NK-92 treated with Interleukin-12 subunit alpha and Interleukin-12 subunit beta, amount 100 ng/mL, for 24 hours (cell line): ENCODE measurements at regions not wholly inside any gene's neighbourhood (a gene's known extent, or its start where the extent isn't known, plus 50 kb on each side); places are given as distances from the start of the nearest gene placed in this dataset.
A peak's percentile ranks its signal among the peaks of the same experiment; 100 is the strongest.
"Not testable (repeated sequence)": the region's sequence is repeated elsewhere in the genome, so short reads cannot be mapped to it uniquely, and the experiment has no call there.

Source experiments
- DNase-seq: peaks from one replicate; lab custom pipeline; 2025; lab: John Stamatoyannopoulos, UW

DNA sequence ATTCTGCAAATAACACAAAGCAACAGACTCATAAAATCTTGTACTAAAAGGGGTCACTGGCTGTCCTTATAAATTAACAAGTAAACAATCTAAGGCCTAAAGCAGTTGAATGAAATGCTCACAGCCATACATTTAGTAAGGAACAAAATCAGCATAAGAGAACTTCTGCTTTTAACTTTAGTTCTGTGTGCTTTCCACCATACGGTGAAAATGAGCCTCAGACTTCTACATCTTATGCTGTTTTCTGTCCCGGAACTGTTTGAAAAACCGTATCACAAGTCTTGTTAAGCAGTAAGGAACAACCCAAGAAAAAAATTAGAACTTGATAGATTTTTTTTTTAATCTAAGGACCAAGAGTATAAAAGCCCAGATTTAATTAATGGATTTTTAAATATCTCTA lies 549.1 kb upstream of the MIR17HG start:
- DNase-seq, result no peak

DNA sequence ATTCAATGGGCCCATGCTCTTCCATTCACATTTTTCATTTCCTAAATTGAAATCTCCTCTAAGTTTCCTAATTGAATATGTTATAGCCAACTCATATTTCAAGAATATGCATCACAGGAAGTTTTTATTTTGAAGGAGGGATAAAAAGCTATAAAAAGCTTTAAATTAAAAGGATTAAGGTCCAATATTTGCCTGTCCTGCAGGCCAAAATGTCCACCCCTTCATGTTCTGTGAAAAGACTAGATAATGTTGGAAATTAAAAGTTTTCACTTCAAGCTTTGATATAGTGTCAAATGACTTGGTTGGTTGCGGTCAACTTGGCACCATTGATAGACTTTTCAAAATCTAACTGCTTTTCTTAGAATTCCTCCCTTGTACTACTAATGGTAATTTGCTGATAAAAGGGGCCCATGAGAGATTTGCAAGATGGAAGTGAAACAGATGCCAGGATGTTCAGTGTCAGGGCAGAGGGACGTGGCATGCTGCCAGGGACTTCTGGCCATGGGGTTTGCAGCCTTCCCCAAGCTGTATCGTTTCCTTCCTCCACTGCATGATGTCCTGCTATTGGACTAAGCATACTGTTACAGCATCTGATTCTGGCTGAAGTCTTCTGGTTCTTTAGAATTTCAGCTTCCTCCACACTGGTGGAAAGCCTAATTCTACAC lies 547.3 kb upstream of the MIR17HG start:
- no peak for DNase-seq

DNA sequence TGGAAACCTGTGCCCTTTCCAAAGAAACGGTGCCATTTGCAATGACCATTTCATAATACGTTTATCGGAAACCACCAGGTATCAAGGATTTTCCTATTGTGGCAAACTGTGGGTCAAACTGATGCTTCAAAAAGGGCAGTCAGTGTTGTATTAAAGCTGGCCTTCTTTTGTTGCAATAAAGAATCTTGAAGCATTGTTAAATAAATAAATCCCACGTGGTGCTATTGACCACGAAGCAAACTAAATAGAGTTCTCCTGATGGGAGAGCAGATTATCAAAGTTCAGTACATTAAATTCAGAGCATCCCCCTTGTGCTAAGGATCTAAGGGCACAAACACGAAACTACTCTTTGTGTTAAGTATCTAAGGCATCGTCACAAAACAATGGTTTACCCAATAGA lies 545.9 kb upstream of the MIR17HG start:
- DNase-seq, result no peak

DNA sequence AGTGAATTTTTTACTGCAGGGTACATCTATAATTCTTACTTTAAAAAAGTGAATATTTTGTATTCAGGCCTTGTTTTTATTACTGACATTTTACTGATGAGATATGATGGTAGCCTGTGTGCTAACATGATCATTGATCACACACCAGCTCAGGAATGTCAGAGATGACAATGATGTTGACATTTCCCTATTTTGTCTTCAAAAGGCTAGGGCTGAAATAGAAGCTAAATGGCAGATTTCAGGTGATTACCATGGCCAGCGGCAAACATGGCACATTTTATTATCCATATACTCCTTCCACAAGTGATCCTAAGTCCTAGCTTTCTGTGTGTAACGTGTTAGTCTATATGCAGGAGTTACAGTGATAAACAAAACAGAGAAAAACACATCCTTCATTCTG lies 544.3 kb upstream of the MIR17HG start:
- DNase-seq, result no peak

DNA sequence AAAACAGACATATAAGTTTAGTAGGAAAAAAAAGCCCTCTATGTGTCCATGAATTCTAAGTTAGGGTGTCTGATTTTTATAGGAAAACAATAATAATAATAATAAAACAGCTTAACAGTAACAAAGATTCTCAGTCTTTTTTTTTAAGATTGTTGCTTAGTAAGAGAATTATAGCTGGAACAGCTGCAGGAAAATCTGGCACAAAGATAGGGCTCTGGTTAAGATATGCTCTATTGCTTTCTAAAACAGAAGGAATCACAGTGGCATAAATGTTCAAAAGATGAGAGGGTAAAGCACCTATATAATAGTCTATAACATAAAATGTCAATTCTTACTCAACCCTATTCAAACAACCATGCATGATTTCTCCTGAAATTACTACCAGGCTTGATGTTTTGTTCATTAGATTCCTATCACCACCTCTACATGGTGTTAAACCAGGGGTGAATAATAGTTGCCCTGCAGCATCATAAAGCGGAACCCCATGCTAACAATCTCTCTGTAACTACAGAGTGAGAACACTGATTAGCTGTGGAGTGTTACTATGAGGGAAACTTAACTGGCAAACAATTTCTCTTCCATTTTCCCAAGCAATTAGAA lies 541.4 kb upstream of the MIR17HG start:
- no peak for DNase-seq

DNA sequence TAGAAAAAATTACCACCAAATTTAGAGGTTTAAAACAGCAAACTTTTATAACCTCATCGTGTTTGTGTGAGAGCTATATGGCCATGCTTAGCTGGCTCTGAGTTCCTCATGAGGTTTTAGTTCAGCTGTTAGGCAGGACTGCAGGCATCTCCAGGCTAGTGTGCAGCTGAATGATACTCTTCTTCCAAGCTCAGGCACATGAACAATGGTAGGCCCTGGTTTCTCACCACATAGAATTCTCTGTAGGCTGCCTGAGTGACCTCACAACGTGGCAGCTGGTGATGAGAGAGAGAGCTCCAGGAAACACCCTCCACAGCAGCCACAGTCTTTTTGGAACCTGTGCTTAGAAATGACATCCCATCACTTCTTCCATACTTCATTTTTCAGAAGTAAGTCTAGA lies 540.6 kb upstream of the MIR17HG start:
- no peak for DNase-seq

DNA sequence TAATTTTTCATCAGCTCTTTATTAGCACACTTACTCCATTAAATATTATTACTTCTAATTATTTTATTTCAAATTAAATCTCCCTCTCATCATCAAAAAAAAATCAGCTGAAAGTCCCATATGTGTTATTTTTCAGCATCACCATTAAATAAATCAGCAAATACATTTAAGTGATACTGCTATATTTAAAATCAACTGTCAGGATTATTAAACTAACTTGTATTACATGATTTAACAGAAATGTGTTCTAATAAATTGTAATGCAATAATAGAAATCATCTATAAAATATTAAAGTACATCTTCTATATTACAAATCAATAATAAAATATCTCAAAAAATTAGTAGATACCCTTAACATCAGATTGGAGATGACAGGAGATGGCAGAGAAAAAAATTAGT lies 538.6 kb upstream of the MIR17HG start:
- DNase-seq, result no peak

DNA sequence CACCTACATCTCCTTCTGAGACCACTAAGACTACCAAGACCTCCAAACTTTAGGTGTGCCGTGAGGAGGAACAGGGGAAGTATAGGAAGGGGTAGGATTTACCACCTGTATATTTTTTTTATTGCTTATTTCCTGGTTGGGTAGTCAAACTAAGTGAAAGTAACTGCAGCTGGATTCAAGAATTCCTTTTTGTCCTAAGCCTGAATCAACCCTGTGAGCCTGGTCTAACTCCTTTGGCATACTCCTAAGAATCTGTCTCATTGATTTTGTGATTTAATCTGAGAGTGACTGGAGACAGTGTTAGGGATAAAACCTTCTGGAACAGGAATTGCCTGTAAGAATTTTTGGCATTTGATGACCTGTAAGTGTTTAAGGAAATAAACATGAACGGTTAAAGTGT lies 523.5 kb upstream of the MIR17HG start:
- DNase-seq, result no peak

DNA sequence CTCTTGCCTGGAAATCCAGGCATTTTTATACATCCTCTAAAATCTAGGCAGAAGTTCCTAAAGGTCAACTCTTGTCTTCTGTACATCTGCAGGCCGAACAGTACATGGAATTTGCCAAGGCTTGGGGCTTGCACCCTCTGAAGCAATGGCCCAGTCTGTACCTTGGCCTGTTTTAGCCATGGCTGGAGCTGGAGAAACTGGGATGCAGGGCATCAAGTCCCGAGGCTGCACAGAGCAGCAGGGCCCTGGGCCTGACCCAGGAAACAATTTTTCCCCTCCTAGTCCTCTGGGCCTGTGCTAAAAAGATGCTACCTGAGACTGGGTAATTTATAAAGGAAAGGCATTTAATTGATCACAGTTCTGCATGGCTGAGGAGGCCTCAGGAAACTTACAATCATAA lies 520.8 kb upstream of the MIR17HG start:
- DNase-seq, result no peak

DNA sequence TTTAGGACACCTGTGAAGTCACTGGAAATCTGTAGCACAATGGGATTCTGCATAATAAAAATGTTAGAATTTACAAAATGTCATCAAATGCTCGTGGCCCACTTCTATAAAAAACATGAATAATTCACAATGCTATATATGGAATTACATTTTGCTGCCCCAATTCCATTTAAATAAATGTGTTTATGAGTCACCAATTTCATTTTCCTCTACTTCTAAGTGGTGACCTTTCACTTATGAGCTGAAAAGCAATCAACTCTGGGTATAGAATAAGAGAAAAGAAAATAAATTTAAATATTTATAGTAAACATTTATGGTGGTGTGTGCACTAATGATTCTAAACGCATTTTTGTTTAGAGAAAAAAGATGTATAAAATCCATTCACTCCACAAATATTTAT lies 516.7 kb upstream of the MIR17HG start:
- DNase-seq, result no peak

DNA sequence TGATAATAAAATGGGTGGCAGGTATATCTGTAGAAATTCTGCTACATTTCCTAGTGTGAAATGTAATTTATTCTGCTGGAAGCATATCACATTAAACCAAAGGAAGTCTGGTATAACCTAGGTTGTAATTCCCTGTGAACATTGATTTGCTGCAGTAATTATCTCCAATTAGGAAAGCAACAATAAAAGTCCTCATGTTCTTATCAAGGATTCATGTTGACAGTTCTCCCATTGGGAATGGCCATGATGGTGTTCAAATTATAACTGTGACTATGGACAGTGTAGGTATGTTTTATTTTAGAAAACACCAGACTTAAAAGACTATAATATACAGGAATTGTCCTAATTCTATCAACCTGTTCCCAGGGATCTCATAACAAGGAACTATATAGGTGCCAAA lies 513.5 kb upstream of the MIR17HG start:
- no peak for DNase-seq

DNA sequence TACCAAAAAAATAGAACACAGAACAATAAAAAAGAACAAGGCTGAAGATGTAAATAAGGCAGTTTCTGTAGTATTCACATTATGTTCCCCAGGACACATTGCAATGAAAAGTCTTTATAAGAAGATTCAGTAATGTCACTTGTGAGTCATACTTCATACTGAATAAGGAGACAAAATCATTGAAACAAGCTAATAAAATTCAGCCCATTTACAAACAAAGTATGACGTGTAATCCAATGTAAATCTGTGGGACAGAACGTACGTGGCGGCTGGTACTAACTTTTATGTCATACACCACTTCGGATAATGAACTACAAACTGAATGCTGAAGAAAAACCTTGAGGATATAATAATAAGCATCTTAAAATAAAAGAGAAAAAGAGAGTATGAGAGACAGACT lies 512.8 kb upstream of the MIR17HG start:
- no peak for DNase-seq

DNA sequence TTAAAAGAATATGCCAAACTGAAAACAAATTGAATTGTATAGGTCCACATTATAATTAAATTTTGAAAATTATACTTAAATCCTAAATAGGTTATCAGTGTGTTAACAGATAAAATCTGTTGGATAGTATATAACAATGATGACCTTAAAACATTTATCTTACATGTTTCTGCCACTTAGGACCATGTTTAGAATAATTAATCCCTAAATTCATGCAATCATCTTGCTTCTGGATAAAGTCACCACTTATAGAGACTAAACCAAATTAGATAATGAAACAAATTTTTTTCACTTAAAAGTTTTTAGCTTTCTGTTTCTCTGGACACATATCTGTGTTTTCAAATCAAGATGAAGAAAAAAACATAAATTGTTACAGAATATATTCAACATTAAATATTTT lies 511.7 kb upstream of the MIR17HG start:
- DNase-seq, result no peak

DNA sequence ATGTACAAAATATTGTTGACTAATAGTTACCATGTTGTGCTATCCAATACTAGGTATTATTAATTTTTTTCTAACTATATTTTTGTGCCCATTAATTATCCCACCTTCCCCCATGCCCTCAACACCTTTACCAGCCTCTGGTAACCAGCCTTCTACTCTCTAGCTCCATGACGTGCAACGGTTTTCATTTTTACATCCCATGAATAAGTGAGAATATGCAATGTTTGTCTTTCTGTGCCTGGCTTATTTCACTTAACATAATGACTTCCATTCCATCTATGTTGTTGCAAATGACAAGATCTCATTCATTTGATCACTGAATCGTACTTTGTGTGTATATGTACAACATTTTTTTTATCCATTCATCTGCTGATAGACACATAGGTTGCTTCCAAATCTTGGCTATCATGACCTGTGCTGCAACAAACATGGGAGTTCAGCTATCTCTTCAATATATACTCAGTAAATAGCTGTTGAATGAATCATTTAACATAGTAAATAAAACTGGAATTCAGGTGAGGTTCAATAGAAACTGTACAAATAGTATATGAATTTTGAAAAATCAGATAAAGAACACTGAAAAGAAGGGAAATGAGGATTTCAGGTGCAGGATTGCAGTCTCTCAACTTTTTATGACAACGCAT lies 509.0 kb upstream of the MIR17HG start:
- DNase-seq, result no peak

DNA sequence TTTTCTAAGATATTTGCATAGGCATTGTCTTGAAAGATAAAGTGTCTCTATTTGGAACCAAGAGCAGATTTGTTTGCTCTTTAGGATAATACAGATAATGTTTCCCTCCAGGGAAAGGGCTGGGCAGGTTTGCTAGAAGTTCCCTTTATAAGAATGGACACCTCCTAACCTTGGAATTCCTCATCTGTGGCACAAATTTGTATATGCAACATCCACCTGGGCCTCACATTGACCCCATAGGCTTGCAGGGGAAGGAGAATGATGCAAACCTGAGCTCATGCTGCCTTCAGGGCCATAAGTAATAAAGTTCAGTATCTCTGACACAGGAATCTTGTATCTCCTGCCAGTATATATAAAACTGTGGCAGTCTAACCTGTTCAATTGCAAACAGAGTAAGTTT lies 508.4 kb upstream of the MIR17HG start:
- DNase-seq, result no peak

DNA sequence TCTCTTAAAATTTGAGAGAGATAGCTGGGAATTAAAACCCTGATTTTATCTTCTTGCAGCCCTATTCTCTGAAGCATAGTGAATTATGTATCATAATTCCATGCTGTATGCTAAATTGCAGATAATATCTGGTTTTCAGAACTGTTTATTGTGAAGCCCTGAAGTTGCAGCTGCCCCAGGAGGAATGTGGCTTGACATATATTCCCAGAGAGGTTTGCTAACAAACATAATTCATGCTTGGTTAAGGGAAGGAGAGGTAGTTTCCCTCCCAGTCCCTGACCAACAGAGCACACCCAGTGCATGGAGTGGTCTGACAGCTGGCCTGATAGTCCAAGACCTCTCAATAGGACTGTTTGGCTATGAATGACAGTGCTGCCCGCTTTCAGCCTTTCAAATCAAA lies 500.6 kb upstream of the MIR17HG start:
- no peak for DNase-seq

DNA sequence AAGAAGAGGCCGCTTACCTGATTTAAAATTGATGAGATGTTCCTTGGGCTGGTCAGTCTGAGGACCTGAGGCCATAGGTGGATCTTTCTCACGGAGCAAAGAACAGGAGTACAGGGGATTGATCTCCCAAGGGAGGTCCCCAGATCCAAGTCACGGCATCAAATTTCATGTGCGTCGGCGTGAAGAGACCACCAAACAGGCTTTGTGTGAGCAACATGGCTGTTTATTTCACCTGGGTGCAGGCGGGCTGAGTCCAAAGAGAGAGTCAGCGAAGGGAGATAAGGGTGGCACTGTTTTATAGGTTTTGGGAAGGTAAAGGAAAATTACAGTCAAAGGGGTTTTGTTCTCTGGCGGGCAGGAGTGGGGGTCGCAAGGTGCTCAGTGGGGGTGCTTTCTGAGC lies 493.8 kb upstream of the MIR17HG start:
- DNase-seq, result not testable (repeated sequence)

DNA sequence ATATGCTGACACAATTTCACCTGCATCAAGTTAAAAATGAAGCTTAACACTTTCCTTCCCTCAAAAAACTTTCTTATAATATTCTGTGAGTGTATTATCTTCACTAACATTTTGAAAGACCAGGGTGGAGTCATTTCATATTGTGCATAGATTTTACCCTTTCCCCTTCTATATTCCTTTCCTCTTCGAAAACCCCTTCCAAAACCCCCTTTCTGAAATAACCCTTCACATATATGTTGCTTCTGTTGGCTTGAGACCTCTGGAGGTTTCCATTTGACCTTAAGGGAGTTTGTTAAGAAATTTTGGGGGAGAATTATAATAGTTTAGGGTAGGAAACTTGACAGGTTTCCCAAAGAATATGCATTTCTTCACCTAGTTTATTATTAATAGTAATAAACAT lies 489.6 kb upstream of the MIR17HG start:
- DNase-seq, result no peak

DNA sequence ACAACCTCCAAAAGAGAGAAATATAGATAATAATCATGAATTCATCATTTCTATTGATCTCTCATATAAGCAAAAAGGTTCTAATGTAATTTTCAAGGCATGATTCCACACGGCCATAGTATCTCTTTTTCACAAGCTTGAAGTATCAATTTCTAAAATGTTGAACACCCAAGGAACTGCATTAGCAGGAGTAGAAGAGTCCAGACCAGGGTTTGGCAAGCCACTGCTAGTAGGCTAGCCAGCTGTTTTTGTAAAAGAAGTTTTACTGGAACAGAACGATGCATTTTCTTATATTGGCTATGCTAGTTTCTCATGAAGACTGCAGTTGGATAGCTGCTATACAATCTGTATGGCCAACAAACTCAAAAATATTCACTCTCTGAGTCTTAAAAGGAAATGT lies 481.5 kb upstream of the MIR17HG start:
- DNase-seq, result no peak

DNA sequence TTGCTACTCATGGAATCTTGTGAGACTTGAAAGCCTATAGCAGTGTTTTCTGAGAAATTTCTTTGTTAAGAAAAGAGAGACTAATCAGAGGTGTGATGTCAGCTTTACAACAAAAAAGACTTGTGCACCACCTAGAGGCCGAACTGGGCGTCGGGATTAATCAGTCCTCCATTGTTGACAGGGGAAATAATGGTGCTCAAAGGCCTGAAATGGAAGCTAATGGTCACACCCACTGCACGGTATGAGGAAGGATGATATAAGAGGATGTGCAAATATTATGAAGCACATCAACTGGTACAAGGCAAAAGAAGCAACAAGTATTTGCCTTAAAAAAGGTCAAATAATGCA lies 480.2 kb upstream of the MIR17HG start:
- peak; percentile 10 for DNase-seq

DNA sequence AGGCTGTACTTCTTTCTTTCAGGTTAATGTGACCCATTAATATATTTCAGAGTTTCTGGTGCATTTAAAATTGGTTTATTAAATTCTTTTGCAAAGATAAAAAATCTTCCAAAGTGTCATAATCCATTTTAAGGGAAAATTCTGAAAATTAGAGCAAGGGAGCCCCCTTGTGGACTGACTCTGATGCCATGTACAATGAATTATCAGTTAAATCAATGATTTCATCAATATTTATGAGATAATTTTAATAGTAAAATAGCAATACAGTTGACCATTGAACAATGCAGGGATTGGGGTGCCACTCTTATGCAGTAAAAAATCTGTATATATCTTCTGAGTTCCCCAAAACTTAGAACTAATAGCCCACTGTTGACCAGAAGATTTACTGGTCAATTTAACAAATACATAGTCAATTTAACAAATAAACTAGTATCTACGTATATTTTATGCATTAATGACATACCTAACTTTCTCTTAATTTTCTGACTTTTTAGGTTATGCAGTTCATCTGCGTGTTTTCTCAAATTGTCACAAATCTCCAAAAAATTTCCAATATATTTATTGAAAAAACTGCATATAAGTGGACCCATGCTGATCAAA lies 479.1 kb upstream of the MIR17HG start:
- no peak for DNase-seq

DNA sequence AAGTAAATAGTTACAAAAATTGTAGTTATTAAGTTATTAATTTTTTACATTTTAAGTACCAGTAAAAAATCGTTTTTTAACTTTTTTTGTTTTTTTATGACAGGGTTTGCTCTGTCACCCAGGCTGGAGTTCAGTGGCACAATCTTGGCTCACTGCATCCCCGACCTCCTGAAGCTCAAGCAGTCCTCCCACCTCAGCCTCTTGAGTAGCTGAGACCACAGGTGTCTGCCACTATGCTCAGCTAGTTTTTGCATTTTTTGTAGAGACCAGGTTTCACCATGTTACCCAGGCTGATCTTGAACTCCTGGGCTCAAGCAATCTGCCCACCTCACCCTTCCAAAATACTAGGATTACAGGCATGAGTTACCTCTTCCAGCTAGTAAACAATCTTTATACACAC lies 477.9 kb upstream of the MIR17HG start:
- DNase-seq, result no peak

DNA sequence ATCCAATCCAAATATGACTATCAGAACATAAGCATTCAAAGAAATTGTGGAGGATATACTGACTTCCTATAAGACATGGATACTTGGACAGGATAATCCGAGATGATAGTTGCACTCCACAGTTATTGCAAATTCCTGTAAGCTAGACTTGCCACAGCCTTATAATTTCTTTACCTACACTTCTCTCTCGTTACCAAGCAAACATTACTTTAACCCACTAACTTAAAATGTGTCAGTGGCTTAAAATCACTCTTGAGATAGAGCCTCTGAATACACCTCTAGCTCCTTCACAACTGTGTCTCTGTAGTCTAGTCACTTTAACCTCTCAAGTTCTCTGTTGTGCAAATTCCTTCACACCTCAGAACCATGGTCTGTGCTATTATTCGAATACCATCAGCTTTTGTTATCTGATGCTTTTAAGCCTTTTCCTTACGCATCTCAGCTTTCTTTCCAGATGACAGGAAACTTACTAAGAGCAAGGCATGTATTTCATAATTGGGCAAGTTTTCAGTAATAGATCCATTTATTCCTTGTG lies 474.9 kb upstream of the MIR17HG start:
- DNase-seq, result no peak
